Brain microvascular endothelial cell (primary cell): ENCODE measurements at regions not wholly inside any gene's neighbourhood (a gene's known extent, or its start where the extent isn't known, plus 50 kb on each side); places are given as distances from the start of the nearest gene placed in this dataset.

Source experiments
- DNase-seq: peaks from one replicate; pipeline ENCODE4 v3.0.0-alpha.2; 2020
- H3K27ac ChIP-seq: fragments of 250-450 bp; sonication (Bioruptor Pico); 2 replicates; pipeline ENCODE4 v1.5.1; 2020; ENCODE audit warnings: mild to moderate bottlenecking, moderate library complexity
- H3K27me3 ChIP-seq: fragments of 250-450 bp; sonication (Bioruptor Pico); replicated peaks from 2 replicates; pipeline ENCODE4 v1.5.1; 2020; ENCODE audit warnings: mild to moderate bottlenecking
- H3K36me3 ChIP-seq: fragments of 250-450 bp; sonication (Bioruptor Pico); replicated peaks from 2 replicates; pipeline ENCODE4 v1.5.1; 2020; ENCODE audit warnings: mild to moderate bottlenecking
- H3K4me3 ChIP-seq: 2 replicates; pipeline ENCODE4 v1.5.1; 2011; ENCODE audit warnings: low read depth, mild to moderate bottlenecking, control low read depth, low read length, moderate library complexity
- in situ Hi-C: cut with HindIII; loops from 2 replicates; pipeline ENCODE4 v1.10.0; 2017; ENCODE audit warnings: low sequenced_read_pairs, low pct_ligation_motif_present
- TF ChIP-seq, protein P1 (sequence below): IDR thresholded peaks from 2 replicates; pipeline ENCODE4 v1.5.1; 2011; ENCODE audit warnings: low read depth, mild to moderate bottlenecking, moderate library complexity, low read length, control low read depth, inconsistent platforms; ENCODE audit errors: missing control alignments

- TF ChIP-seq, protein P1, sequence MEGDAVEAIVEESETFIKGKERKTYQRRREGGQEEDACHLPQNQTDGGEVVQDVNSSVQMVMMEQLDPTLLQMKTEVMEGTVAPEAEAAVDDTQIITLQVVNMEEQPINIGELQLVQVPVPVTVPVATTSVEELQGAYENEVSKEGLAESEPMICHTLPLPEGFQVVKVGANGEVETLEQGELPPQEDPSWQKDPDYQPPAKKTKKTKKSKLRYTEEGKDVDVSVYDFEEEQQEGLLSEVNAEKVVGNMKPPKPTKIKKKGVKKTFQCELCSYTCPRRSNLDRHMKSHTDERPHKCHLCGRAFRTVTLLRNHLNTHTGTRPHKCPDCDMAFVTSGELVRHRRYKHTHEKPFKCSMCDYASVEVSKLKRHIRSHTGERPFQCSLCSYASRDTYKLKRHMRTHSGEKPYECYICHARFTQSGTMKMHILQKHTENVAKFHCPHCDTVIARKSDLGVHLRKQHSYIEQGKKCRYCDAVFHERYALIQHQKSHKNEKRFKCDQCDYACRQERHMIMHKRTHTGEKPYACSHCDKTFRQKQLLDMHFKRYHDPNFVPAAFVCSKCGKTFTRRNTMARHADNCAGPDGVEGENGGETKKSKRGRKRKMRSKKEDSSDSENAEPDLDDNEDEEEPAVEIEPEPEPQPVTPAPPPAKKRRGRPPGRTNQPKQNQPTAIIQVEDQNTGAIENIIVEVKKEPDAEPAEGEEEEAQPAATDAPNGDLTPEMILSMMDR: no peak
- DNase-seq: no peak
- Histone ChIP-seq H3K4me3 (no peak overlapping the region), H3K27me3 (no peaks in the 10 kb centered on the region), H3K36me3 (no peaks in the 10 kb centered on the region), H3K27ac (no peak overlapping the region)
- in situ Hi-C loops: no loop called here
Measured at GRCh38 chr3:26050776-26051175, 260.9 kb downstream of the OXSM start.

DNA sequence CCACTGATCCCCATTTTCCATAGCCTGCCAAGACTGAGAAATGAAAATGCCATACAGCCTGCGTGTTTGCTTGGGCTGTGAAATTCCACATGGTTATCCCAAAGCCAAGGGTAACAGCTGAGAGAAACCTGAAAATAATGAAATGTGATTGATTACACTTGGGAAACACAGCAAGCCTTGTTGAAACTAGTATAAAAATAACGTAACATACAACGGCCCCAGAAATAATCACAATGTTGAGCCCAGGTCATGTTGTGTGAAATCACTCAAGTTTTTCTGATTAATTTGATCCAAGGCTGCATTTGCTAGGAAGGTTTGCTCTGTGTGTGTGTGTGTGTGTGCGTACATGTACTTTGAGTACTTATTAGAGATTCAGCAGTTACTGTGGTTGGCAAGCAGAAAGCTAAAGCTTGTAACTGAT is 269.0 kb downstream of the OXSM start:
- Histone ChIP-seq H3K27ac (no peak overlapping the region), H3K36me3 (no peaks in the 10 kb centered on the region), H3K4me3 (no peak overlapping the region), H3K27me3 (no peaks in the 10 kb centered on the region)
- DNase-seq: no peak
- TF ChIP-seq, protein P1: no peak
- in situ Hi-C loops: no loop called here

DNA sequence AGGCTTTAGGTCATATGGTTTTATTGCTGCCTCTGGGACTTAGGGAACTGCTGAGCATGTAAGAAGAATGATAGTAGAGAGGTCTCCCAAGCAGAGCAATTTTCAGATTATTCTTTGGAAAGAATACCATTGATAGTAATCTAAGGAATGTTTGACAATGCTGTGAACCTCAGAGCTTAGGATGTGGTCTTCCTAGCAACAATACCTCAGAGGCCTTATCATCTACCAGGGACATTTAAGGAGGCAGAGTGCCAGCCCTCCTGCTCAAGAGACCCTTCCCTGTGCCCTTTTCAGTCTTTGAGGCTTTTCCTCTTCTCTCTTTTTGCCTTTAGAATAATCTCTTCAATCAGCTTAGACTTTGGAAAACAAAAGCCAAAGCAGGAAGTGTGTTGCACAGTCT is 272.1 kb downstream of the OXSM start:
- H3K27me3 ChIP-seq: no peaks in the 10 kb centered on the region
- no peak for DNase-seq
- no peak overlapping the region for H3K27ac ChIP-seq
- no peak overlapping the region for H3K4me3 ChIP-seq
- in situ Hi-C loops: no loop called here
- TF ChIP-seq, protein P1: no peak
- no peaks in the 10 kb centered on the region for H3K36me3 ChIP-seq

DNA sequence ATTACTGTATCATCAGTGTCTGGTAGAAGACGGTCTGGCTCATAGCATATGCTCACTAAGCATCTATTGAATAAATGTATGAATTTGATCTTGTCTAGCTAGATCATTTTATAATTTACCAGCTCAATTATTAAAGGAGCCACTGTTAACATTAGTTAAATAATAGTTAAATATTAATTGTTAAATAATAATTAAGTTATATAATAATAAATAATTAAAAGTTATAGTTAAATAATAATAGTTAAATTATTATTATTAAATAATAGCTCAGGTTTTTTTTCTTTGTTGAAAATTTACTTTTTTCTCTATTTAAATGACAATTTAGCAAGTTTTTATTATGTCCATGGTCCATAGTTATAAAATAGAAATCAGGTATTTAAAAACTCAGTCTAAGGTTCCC is 274.4 kb downstream of the OXSM start:
- no peak for DNase-seq
- Histone ChIP-seq H3K4me3 (no peak overlapping the region), H3K27me3 (no peaks in the 10 kb centered on the region), H3K36me3 (no peaks in the 10 kb centered on the region), H3K27ac (no peak overlapping the region)
- TF ChIP-seq, protein P1: no peak
- in situ Hi-C loops: no loop called here

- in situ Hi-C loops: no loop called here
- H3K36me3 ChIP-seq: no peaks in the 10 kb centered on the region
- no peak for DNase-seq
- no peak overlapping the region for H3K27ac ChIP-seq
- TF ChIP-seq, protein P1: no peak
- H3K4me3 ChIP-seq: no peak overlapping the region
- H3K27me3 ChIP-seq: no peaks in the 10 kb centered on the region
Measured at GRCh38 chr3:26068890-26069289, 279.0 kb downstream of the OXSM start.

- TF ChIP-seq, protein P1: no peak
- no peak overlapping the region for H3K27ac ChIP-seq
- in situ Hi-C loops: no loop called here
- H3K36me3 ChIP-seq: no peaks in the 10 kb centered on the region
- H3K27me3 ChIP-seq: no peaks in the 10 kb centered on the region
- H3K4me3 ChIP-seq: no peak overlapping the region
- no peak for DNase-seq
Measured at GRCh38 chr3:26070854-26071253, 281.0 kb downstream of the OXSM start.
